ENCODE measurements at regions not wholly inside any gene's neighbourhood (a gene's known extent, or its start where the extent isn't known, plus 50 kb on each side); places are given as distances from the start of the nearest gene placed in this dataset.
A peak's percentile ranks its signal among the peaks of the same experiment; 100 is the strongest.

DNA sequence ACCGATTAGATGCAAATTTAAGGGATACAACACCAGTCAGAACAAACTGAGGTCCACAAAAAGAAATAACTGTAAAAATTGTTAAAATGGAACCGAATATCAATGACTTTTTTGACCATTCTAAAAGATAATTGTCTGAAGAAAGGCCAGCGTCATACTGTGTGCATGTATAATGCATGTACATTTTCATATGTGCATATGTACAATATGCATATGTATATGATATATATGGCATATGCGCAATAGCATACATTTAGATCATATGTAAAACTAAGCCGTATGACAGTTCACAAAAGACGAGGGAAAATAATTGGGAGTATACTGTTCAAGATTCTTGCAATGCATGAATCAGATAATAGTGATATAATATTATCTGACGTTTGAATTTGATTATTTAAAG is 475.8 kb upstream of the TMEM132C start:
- no peak overlapping the region for H3K4me3 Mint-ChIP-seq (ENCODE audit: low read depth)
- no peaks in the 10 kb centered on the region for H3K36me3 Mint-ChIP-seq (ENCODE audit: insufficient read depth)
- no peak for TF ChIP-seq CTCF (IDR thresholded peaks at IDR 0.05; ENCODE audit: unreplicated experiment)
- H3K4me1 Mint-ChIP-seq (ENCODE audit: low read depth), result no peaks in the 10 kb centered on the region
- DNase-seq (ENCODE audit: low spot score, unreplicated experiment), result no peak
- peaks cover 4% of the 10 kb centered on the region for H3K9me3 Mint-ChIP-seq (ENCODE audit: low read depth)
- no peak overlapping the region for H3K27ac Mint-ChIP-seq
- H3K27me3 Mint-ChIP-seq, result peaks cover 10% of the 10 kb centered on the region

GRCh38 chr12:127797918-127798317 is 469.1 kb upstream of the TMEM132C start:
- Mint-ChIP-seq H3K36me3 (ENCODE audit: insufficient read depth) (no peaks in the 10 kb centered on the region), H3K9me3 (ENCODE audit: low read depth) (peaks cover 7% of the 10 kb centered on the region), H3K27ac (no peak overlapping the region)

GRCh38 chr12:127802271-127802670 is 464.7 kb upstream of the TMEM132C start:
- no peak for TF ChIP-seq CTCF (IDR thresholded peaks at IDR 0.05; ENCODE audit: unreplicated experiment)
- Mint-ChIP-seq H3K27me3 (no peaks in the 10 kb centered on the region), H3K9me3 (ENCODE audit: low read depth) (no peaks in the 10 kb centered on the region), H3K4me3 (ENCODE audit: low read depth) (no peak overlapping the region), H3K36me3 (ENCODE audit: insufficient read depth) (no peaks in the 10 kb centered on the region), H3K27ac (no peak overlapping the region), H3K4me1 (ENCODE audit: low read depth) (no peaks in the 10 kb centered on the region)
- no peak for DNase-seq (ENCODE audit: low spot score, unreplicated experiment)

More at GRCh38 chr12:127797918-127798317, 469.1 kb upstream of the TMEM132C start:
- DNase-seq (ENCODE audit: low spot score, unreplicated experiment), result no peak
- H3K27me3 Mint-ChIP-seq, result peaks cover 2% of the 10 kb centered on the region
- no peaks in the 10 kb centered on the region for H3K4me1 Mint-ChIP-seq (ENCODE audit: low read depth)
- no peak overlapping the region for H3K4me3 Mint-ChIP-seq (ENCODE audit: low read depth)
- TF ChIP-seq CTCF (IDR thresholded peaks at IDR 0.05; ENCODE audit: unreplicated experiment), result no peak

GRCh38 chr12:127803545-127803944 is 463.4 kb upstream of the TMEM132C start:
- TF ChIP-seq CTCF (IDR thresholded peaks at IDR 0.05; ENCODE audit: unreplicated experiment), result no peak
- Mint-ChIP-seq H3K9me3 (ENCODE audit: low read depth) (no peaks in the 10 kb centered on the region), H3K27me3 (no peaks in the 10 kb centered on the region), H3K27ac (no peak overlapping the region), H3K4me3 (ENCODE audit: low read depth) (no peak overlapping the region), H3K4me1 (ENCODE audit: low read depth) (no peaks in the 10 kb centered on the region), H3K36me3 (ENCODE audit: insufficient read depth) (no peaks in the 10 kb centered on the region)
- no peak for DNase-seq (ENCODE audit: low spot score, unreplicated experiment)

- Mint-ChIP-seq H3K4me3 (ENCODE audit: low read depth) (no peak overlapping the region), H3K4me1 (ENCODE audit: low read depth) (peaks cover 3% of the 10 kb centered on the region), H3K27ac (peak overlapping the region; percentile 68), H3K27me3 (peaks cover 12% of the 10 kb centered on the region), H3K36me3 (ENCODE audit: insufficient read depth) (no peaks in the 10 kb centered on the region), H3K9me3 (ENCODE audit: low read depth) (no peaks in the 10 kb centered on the region)
- no peak for DNase-seq (ENCODE audit: low spot score, unreplicated experiment)
- no peak for TF ChIP-seq CTCF (IDR thresholded peaks at IDR 0.05; ENCODE audit: unreplicated experiment)
Observed at GRCh38 chr12:127809275-127809674, 457.7 kb upstream of the TMEM132C start.

Data from progenitor cell of endocrine pancreas (in vitro differentiated cells).